GM21737 (cell line): ENCODE measurements at regions not wholly inside any gene's neighbourhood (a gene's known extent, or its start where the extent isn't known, plus 50 kb on each side); places are given as distances from the start of the nearest gene placed in this dataset.

Experiments used
- ATAC-seq: cut with Tn5 transposase; IDR thresholded peaks from one replicate; pipeline ENCODE4 v1.9.1; 2021; ENCODE audit warnings: mild to moderate bottlenecking, moderate library complexity; ENCODE audit not compliant: unreplicated experiment

DNA sequence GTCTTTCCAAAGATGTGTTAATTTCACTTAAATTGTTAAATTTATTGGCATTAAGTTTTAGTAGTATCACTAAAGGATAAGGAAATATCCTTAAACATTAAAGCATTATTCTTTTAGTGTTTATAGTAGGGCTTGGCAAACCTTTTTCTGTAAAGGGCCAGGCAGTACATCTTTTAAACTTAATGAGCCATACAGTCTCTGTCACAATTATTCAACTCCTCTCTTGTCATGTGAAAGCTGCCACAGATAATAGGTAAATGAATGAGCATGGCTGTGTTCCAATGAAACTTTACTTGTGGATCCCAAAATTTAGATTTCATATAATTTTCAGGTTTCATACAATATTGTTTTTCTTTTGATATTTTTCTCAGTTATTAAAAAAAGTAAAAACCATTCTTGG, 268.2 kb upstream of the C11orf87 start:
- no peak for ATAC-seq

DNA sequence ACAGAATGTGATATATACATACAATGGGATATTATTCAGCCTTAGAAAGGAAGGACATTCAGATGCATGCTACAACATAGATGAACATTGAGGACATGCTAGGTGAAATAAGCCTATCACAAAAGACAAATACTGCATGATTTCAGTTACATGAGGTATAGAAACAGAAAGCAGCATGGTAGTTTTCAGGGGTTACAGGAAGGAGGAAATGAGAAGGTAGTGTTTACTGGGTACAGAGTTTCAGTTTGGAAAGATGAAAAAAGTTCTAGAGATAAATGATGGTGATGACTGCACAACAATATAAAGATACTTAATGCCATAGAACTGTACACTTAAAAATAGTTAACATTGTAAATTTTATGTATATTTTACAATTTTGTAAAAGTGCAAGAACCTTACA, 266.7 kb upstream of the C11orf87 start:
- peak; percentile 57 for ATAC-seq

DNA sequence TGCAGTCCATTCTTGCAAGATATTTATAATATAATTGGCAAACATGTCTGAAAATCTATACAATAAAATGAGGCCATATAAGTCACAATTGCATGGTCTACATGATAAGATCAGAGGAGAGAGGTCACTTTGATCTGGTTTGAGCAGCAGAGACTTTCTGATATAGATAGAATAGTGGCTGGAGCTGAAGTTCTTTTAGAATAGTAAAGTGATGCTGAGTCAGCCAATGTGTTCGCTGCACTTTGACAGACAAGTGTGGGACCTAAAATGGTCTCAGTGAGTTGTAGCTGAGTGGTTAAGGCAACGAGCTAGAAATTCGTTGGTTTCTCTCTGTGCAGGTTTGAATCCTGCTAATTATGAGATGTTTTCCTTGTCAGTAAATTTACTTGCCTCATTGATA, 257.0 kb upstream of the C11orf87 start:
- ATAC-seq = no peak

DNA sequence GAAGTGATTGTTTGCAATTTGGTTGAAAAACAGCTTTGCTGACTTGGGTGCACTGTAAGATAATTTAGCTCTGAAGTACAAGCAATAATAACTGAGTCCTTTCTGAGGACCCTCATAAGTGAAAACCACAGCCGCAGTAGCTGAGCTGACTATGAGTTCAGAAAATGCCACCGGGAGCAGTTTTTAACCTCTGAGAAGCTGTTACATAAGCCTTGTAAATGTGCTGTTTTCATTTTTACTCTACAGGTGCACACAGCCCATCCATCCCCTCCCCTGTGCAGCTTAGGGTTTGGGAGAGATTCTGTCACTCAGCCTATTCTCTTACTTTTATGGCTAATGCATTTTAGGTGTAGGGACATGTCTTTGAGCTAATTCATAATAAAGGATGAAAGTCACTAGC, 255.5 kb upstream of the C11orf87 start:
- ATAC-seq = no peak

DNA sequence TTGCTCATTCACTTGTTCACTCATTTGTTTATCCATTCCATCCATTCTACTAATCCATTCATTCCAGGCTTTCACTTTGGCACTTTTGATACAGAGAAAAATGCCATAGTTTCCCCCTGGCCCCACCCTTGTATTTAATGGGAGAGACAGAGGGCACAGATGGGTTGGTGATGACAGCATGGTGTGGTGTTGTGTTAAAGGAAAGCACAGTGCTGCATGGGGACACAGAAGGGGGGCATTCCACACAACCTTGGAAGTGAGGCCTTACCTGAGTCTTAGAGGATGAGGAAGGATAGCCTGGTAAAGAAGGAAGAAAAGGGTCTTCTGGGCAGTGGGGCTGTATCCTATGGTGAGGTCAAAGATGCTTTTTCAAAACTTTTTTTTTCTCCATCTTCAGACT, 248.5 kb upstream of the C11orf87 start:
- no peak for ATAC-seq

DNA sequence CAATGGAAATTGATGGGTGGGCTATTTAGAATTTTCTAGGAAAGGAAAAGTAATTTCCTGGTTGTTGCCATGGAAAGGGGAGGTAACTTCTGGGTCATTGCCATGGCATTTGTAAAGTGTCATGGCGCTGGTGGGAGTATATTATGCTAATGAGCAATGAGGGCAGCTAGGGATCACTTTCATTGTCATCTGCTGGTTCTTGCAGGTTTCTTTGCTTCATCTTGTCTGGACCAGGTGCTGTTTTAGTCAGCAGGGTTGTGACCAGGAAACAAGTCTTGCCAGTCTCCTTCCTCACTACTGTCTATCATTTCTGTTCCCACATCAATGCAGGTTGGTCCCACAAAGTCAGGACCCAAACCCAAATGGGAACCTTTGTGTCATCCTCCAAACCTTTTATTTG, 237.6 kb upstream of the C11orf87 start:
- no peak for ATAC-seq

DNA sequence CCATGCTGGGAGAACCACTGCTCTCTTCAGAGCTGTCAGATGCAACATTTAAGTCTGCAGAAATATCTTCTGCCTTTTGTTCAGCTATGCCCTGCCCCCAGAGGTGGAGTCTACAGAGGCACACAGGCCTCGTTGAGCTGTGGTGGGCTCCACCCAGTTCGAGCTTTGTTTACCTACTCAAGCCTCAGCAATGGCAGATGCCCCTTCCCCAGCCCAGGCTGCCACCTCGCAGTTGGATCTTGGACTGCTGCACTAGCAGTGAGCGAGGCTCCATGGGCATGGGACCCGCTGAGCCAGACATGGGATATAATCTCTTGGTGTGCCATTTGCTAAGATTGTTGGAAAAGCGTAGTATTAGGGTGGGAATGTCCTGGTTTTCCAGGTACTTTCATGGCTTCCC, 229.1 kb upstream of the C11orf87 start:
- no peak for ATAC-seq

DNA sequence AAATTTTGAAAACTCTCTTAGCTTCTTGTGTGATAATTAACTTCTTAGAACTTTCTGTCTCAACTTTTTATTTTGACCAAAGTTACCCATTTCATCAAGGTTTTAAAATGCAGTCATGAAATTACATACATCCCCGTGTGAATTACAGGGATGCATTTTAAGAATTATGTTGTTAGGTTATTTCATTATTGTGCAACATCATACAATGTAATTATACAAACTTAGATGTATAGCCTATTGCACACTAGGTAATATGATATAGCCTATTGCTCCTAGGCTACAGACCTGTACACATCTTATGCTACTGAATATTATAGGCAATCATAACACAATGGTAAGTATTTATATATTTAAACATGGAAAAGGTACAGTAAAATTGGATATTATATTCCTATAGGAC, 228.1 kb upstream of the C11orf87 start:
- ATAC-seq = no peak

DNA sequence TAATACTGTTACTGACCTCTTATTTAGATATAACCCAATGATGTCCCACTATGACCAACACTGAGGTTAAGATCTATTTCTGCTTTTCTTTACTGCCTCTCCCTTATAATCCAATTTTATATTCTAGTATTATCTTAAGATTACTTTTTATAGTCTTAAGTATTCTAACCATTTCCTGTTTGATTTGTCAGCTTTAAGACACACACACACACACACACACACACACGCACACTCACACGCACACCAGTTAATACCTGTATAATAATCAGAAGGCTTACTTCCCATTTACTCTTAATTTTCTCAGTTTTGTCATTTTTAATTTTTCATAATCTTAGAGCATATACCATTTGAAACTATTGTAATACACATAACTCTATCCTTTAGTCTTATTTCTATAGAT, 226.0 kb upstream of the C11orf87 start:
- ATAC-seq = no peak

DNA sequence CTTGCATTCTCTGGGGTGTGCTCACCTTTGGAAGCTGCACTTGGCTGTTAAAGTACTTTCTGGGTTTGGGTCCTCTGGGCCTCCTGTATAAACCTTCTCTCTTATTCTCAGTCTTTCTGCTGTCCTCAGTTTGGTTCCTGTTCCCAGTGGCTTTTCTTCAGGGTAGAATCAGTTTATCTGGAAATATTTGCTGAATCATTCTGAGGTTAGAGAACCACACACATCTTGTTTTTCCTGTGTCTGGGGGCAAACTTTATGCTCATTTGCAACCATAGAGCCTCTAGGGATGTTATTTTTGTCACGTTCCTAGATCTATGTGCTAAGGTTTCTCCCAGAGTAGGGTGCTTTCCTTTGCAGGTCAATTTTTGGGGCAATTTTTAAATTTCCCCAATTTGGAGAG, 224.3 kb upstream of the C11orf87 start:
- ATAC-seq = no peak

DNA sequence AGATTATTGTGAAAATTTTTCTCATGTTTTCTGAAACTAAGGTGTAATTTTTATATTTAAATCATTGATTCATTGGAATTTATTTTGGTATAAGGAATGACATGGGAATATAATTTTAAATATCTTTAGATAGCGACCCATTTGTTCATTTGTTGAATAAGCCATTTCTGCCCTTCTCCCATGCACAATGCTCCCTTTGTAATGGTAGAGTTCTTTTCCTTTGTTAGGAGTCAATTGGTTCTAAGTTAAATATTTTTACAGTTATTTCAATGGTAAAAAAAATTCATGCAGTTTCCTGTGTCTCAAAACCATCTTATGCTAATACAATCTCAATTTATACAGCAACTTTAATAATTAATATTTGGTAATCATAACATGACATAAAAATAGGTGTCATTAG, 218.8 kb upstream of the C11orf87 start:
- ATAC-seq = no peak

DNA sequence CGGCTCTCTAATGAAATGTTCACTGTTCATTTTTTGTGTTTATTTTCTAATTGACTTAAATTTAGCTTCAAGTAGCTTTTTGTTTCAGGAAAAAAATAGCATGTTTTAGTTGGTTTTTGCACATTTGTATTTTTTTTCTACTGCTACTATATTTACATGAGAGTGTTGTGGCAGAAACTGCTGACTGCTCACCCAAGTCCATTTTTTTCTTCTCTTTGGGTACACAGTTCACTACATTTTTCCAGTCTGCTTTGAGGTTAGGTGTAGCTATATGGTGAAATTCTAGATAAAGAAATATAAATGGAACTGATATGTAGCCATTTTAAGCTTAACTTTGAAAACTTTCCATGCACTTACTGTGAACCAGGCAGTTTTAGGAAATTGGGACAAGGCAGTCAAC, 216.7 kb upstream of the C11orf87 start:
- ATAC-seq = no peak

DNA sequence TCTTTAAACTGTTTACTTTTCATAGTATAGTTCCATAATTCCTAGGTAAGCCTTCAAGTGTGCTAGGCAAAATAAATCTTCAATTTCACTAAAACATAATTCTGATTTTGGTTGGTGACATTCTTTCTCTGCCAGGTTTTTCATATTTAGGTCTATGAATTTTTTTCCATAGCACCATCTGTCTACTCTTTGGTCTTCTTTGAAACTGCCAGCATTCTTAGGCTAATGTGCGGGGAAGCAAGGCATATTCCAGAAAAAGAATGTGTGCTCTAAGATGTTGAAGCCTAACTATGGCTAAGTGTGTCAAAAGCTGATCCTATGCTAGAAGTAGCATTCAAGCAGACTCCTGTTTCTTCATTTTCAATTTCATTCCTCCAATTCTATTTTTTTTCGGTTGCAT, 213.9 kb upstream of the C11orf87 start:
- ATAC-seq = no peak

DNA sequence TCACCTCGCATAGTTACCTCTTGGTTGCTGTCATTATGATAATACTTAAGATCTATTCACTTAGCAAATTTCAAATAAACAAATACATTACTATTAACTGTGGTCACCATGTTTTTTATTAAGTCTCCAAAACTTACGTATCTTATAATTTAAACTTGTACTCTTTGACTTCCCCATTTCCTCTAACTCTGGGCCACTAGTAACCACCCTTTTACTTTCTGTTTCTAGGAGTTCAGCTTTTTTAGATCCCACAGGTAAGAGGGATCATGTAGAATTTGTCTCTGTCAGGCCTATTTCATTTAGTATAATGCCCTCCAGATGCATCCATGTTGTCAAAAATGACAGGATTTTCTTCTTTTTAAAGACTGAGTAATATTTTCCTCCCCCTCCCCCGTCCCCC, 212.4 kb upstream of the C11orf87 start:
- ATAC-seq = no peak

DNA sequence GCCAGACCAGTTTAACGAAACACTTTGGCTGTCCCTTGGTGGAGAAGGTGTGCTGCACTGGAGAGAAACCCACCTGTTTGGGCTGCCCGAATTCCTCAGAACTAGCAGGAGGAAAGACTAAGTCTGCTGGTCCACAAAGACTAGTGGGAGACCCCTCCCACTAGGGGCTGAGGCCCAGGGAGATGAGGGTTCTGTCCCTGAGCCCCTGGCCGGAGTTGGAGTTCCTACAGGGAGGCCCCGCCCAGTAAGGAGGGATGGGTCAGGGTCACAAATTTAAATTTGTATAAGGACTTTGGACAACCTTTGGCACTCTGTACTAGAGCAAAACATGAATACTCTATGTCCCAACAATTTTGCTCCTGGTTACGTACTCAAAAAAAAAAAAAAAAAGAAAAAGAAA, 200.8 kb upstream of the C11orf87 start:
- ATAC-seq = no peak

DNA sequence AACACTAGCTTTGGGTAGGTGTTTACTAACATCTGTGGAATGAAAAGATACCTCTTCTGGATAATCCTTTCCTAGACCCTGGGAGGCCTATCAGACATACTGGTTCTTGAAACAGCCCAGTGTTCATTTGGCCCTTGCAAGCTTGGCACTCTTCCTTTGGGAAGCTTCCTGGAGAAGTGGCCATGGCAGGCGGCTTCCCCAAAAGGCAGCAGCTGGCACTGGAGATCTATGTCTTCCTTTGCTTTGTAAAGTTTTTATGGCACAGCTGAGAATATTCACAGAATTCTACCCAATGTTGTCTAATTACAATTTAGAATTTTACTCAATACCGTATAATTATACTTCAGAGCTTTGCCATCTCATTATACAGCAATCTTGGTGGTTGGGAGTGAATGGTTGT, 199.2 kb upstream of the C11orf87 start:
- ATAC-seq = no peak

DNA sequence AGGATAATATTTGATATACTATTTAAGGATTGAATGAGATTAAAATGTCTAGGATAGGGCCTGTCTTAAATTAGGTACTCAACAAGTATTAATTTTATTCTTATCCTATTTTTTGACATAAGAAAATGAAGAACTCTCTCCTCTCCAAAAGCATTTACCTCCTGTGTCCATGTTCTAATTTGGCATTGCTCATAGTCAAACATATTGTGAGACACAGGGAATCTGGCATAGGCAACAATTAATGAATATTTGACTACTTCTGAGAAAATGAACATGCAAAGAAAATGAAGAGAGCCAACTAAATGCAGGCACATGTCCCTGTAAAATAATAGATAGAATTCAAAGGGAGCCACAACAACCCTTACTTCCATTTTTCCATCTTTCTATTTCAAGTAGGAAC, 198.5 kb upstream of the C11orf87 start:
- ATAC-seq = no peak

DNA sequence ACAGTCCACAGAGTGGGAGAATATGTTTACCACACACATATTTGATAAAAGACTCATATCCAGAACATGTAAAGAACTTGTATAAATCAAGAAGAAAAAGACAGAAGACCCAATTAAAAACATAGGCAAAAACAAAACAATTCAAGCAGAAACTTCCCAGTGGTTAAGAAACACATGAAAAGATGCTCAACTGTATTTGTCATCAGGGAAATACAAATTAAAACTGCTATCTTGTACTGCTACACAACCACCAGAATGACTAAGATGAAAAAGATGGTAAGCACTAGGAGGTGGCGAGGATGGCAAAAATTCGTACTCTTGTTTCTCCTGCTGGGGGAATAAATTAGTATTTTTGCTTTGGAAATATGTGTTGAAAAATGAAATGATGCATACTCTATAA, 192.3 kb upstream of the C11orf87 start:
- ATAC-seq = no peak

DNA sequence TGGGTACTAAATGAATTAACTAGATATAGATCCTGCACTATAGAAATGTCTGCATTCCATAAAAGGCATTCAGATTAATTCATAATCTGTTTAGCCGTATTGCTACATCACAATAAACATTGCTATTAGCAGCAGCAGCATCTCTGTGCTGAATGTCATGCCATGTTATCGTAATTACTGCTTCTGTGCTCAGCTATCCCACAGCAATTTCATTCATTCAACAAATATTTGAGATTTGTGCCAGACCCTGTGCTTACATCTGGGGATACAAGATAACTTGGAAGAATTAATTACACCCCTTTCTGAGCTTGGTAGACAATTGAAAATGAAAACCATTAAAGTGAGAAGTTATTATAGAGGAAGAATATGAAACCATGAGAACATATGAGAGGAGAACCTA, 185.8 kb upstream of the C11orf87 start:
- ATAC-seq = no peak

DNA sequence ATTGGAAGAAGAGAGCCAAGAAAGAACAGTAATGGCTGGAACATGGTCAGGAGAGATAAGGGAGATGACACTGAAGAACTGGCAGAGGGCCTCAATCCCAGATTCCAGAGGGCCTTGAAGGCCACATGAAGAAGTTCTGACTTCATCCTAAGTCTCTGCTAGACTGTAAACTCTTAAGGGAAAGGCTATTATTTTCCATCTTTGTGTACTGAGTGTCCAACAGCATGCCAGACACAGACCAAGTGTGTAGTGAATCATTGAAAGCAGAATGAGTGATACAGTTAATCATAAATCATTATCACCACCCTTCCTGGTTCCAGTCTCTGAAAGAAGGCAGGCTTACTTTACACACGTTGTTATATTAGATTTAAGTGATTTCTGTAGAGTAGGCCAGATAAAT, 185.3 kb upstream of the C11orf87 start:
- ATAC-seq = no peak

DNA sequence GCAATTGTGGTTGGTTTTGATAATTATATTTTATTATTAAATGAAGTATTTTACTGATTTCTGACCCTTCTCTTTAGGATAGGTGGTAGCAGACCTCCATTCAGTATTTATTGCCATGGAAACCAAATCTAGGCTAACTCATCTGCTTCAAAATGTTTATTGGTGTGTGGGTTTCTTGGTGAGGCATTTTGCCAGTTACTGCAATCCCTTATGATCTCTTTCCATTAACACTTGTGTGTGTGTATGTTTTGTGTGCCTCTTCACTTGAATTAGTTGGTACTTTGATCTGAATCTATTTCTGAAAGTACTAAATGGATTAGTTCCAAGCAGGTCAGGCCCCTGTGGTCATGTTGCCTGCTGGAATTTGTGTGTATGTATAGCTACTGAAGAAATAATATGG, 184.4 kb upstream of the C11orf87 start:
- no peak for ATAC-seq

DNA sequence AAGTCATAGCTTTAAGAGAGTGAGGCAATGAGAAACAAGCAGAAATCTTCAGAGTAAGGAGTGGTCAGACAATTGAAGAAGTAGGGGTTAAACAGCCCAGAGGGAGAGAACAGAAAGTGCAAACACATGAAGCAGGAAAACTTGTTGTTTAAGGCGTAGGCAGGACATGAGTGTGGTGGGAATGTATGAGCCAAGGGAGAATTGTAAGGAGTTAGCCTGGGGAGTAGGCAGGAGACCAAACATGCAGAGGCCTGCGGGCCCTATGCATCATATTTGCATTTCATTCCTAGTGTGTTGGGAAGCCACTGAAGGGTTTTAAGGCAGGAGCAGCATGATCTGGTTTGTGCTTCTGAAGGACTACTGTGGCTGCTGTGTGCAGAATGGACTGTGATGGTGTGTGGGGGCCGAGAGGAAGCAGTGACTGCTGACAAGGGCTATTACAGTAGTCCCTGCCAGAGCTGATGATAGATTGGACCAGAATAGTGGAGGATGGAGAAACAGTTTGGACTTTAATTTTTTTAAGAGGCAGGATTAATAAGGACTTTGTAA, 179.9 kb upstream of the C11orf87 start:
- no peak for ATAC-seq

DNA sequence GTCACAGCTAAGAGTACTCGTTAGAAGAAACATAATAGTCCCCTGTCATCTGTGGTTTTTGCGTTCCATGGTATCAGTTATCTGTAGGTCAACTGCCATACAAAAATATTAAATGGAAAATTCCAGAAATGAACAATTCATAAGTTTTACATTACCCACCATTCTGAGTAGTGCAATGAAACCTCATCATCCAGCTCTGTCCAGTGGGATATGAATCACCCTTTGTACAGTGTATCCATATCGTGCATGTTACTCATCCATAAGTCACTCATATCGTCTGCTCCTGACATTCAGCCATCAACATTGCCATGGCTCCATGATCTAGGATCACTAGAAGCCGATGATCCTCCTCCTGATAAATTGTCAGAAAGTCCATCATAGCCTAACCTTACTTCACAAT, 174.9 kb upstream of the C11orf87 start:
- no peak for ATAC-seq

DNA sequence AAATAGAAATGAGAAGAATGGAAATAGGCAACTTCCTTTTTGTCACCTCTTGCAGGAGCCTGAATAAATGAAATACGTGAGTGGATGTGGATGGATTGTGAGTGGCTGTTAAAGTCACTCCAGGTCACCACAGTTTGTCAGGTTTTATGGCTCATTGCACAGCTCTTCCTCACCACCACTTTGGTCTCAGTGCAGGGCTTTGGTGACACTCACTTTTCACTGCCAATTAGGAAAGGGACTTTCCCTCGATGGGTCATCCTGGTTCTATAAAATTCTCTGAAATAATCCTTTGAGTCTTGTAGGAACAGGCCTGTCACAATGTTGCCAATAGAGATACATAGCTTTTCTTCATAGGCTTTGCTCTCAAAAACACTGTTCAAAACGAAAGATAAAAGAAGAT, 172.4 kb upstream of the C11orf87 start:
- no peak for ATAC-seq
